HepG2 (cell line): ENCODE measurements at regions not wholly inside any gene's neighbourhood (a gene's known extent, or its start where the extent isn't known, plus 50 kb on each side); places are given as distances from the start of the nearest gene placed in this dataset.
A peak's percentile ranks its signal among the peaks of the same experiment; 100 is the strongest.

Experiments
- ATRX ChIP-seq: sonication (generic); formaldehyde crosslinking; IDR thresholded peaks from 2 replicates; pipeline ENCODE4 v1.4.0; 2020; ENCODE audit warnings: missing genetic modification reagents, borderline replicate concordance
- BCL6 ChIP-seq: IDR thresholded peaks from 2 replicates; pipeline ENCODE4 v1.6.1; 2016; ENCODE audit warnings: missing genetic modification reagents, missing compliant biosample characterization
- CBX1 ChIP-seq: IDR thresholded peaks from one replicate; pipeline ENCODE4 v1.6.1; 2016; ENCODE audit warnings: antibody characterized with exemption, low read depth
- ELF3 ChIP-seq: IDR thresholded peaks from 2 replicates; pipeline ENCODE4 v1.6.1; 2016; ENCODE audit warnings: missing genetic modification reagents, missing compliant biosample characterization
- ERF ChIP-seq: IDR thresholded peaks from 2 replicates; pipeline ENCODE4 v1.6.1; 2018; ENCODE audit warnings: missing biosample characterization, missing genetic modification reagents
- FOXO4 ChIP-seq: sonication (generic); formaldehyde crosslinking; conservative IDR thresholded peaks from 2 replicates; pipeline ENCODE4 v1.8.1; 2023; ENCODE audit warnings: missing genetic modification reagents
- GLMP ChIP-seq: sonication (generic); formaldehyde crosslinking; IDR thresholded peaks from 2 replicates; pipeline ENCODE4 v1.9.0; 2021; ENCODE audit warnings: missing genetic modification reagents, mild to moderate bottlenecking, borderline replicate concordance
- HNRNPL ChIP-seq: fragments of 200-400 bp; formaldehyde crosslinking; IDR thresholded peaks from 2 replicates; pipeline ENCODE4 v1.6.1; 2017; ENCODE audit warnings: mild to moderate bottlenecking, low read depth, low read length
- JUN ChIP-seq: sonication (generic); formaldehyde crosslinking; IDR thresholded peaks from 2 replicates; pipeline ENCODE4 v1.4.0; 2020; ENCODE audit warnings: mild to moderate bottlenecking, missing genetic modification reagents
- KAT8 ChIP-seq: IDR thresholded peaks from 2 replicates; pipeline ENCODE4 v1.6.1; 2016; ENCODE audit warnings: missing genetic modification reagents, missing compliant biosample characterization
- MTA3 ChIP-seq: sonication (generic); formaldehyde crosslinking; IDR thresholded peaks from 2 replicates; pipeline ENCODE4 v1.4.0; 2020; ENCODE audit warnings: missing genetic modification reagents
- NFIC ChIP-seq: IDR thresholded peaks from 2 replicates; pipeline ENCODE4 v1.6.1; 2012; ENCODE audit warnings: mild to moderate bottlenecking, low read length, inconsistent platforms
- NR2F6 ChIP-seq, 2 experiments: IDR thresholded peaks; 2 replicates each; pipeline ENCODE4 v1.6.1; 2016; ENCODE audit warnings: antibody characterized with exemption in 1 of 2, mild to moderate bottlenecking in 1 of 2
- RERE ChIP-seq: IDR thresholded peaks from 2 replicates; pipeline ENCODE4 v1.6.1; 2016; ENCODE audit warnings: low read depth, missing genetic modification reagents, missing compliant biosample characterization
- RXRB ChIP-seq: IDR thresholded peaks from 2 replicates; pipeline ENCODE4 v1.6.1; 2016; ENCODE audit warnings: borderline replicate concordance, missing genetic modification reagents, missing compliant biosample characterization
- ZBTB42 ChIP-seq: sonication (generic); formaldehyde crosslinking; IDR thresholded peaks from 2 replicates; pipeline ENCODE4 v1.5.0; 2020; ENCODE audit warnings: mild to moderate bottlenecking, missing genetic modification reagents
- ZNF253 ChIP-seq: sonication (generic); formaldehyde crosslinking; IDR thresholded peaks from 2 replicates; pipeline ENCODE4 v1.8.0; 2022; ENCODE audit warnings: mild to moderate bottlenecking, missing genetic modification reagents, borderline replicate concordance
- ZNF382 ChIP-seq: sonication (generic); formaldehyde crosslinking; IDR thresholded peaks from 2 replicates; pipeline ENCODE4 v1.5.0; 2020; ENCODE audit warnings: missing genetic modification reagents, mild to moderate bottlenecking, borderline replicate concordance
- ZNF441 ChIP-seq: sonication (generic); formaldehyde crosslinking; IDR thresholded peaks from 2 replicates; pipeline ENCODE4 v1.7.0; 2021; ENCODE audit warnings: missing genetic modification reagents, borderline replicate concordance
- ZNF687 ChIP-seq: sonication (generic); formaldehyde crosslinking; IDR thresholded peaks from 2 replicates; pipeline ENCODE4 v1.5.1; 2020; ENCODE audit warnings: mild to moderate bottlenecking, missing genetic modification reagents, moderate library complexity

GRCh38 chr6:21505574-21505990, 88.0 kb upstream of the SOX4 start (continued):
- peak; percentile 19; the same call in 1 of the 2 replicates for TF ChIP-seq ZNF687 (CRISPR knock-in tag)
- no peak for TF ChIP-seq FOXO4 (CRISPR knock-in tag)
- no peak for TF ChIP-seq ATRX (CRISPR knock-in tag)
- peak; percentile 78 for TF ChIP-seq NR2F6 (IDR thresholded peaks at IDR 0.05)
- TF ChIP-seq NR2F6 (CRISPR knock-in tag; IDR thresholded peaks at IDR 0.05): peak; percentile 85
- TF ChIP-seq ZNF382 (CRISPR knock-in tag): no peak
- TF ChIP-seq ELF3 (CRISPR knock-in tag): peak; percentile 97
- TF ChIP-seq NFIC: peak; percentile 80; the same call in 1 of the 2 replicates
- TF ChIP-seq RXRB: peak; percentile 96
- TF ChIP-seq ZNF441 (CRISPR knock-in tag): peak; percentile 83; the same call in 1 of the 2 replicates
- no peak for TF ChIP-seq ZNF253 (CRISPR knock-in tag)
- TF ChIP-seq MTA3: no peak
- TF ChIP-seq CBX1: peak; percentile 94
- no peak for TF ChIP-seq GLMP
- peak; percentile 77 for TF ChIP-seq KAT8
- peak; percentile 83; the same call in 1 of the 2 replicates for TF ChIP-seq ERF
- no peak for TF ChIP-seq ZBTB42
- peak; percentile 87 for TF ChIP-seq BCL6
- no peak; the same call in 1 of the 2 replicates for TF ChIP-seq RERE
- TF ChIP-seq HNRNPL: no peak
- no peak for TF ChIP-seq JUN (CRISPR knock-in tag)
